Spleen (tissue), 11 donors: ENCODE measurements at regions not wholly inside any gene's neighbourhood (a gene's known extent, or its start where the extent isn't known, plus 50 kb on each side); places are given as distances from the start of the nearest gene placed in this dataset.
"Not testable (repeated sequence)": the region's sequence is repeated elsewhere in the genome, so short reads cannot be mapped to it uniquely, and the experiment has no call there.

Experiments
- DNase-seq: peaks from one replicate; pipeline ENCODE4 v3.0.0-alpha.2; 2020
- H3K27ac ChIP-seq, 8 donors: fragments of 200-600 bp; sonication (generic) in 7 of 8; 1 replicate in 4 of 8; 2 replicates in 4 of 8; pipeline versions ENCODE4 v1.5.0 to v1.8.0; 2016 to 2021; ENCODE audit warnings: inconsistent platforms in 4 of 8, mild to moderate bottlenecking in 4 of 8, moderate library complexity in 1 of 8
- H3K27me3 ChIP-seq, 7 donors: fragments of 200-600 bp; sonication (generic) in 6 of 7; replicated peaks in 1 of 7; 1 replicate in 4 of 7; 2 replicates in 3 of 7; pipeline versions ENCODE4 v1.5.0 to v1.8.0; 2016 to 2021; ENCODE audit warnings: inconsistent platforms in 3 of 7, mild to moderate bottlenecking in 1 of 7
- H3K36me3 ChIP-seq, 6 donors: fragments of 200-600 bp; sonication (generic) in 5 of 6; 1 replicate in 4 of 6; 2 replicates in 2 of 6; pipeline versions ENCODE4 v1.5.0 to v1.8.0; 2016 to 2021; ENCODE audit warnings: inconsistent platforms in 2 of 6
- H3K4me1 ChIP-seq, 6 donors: fragments of 200-600 bp; sonication (generic) in 5 of 6; 1 replicate in 3 of 6; 2 replicates in 3 of 6; pipeline versions ENCODE4 v1.5.0 to v1.8.0; 2016 to 2021; ENCODE audit warnings: inconsistent platforms in 3 of 6
- H3K4me3 ChIP-seq, 8 donors: fragments of 200-600 bp; sonication (generic) in 7 of 8; 1 replicate in 4 of 8; 2 replicates in 4 of 8; pipeline versions ENCODE4 v1.5.0 to v1.8.0; 2016 to 2021; ENCODE audit warnings: inconsistent platforms in 4 of 8, mild to moderate bottlenecking in 4 of 8, moderate library complexity in 2 of 8
- H3K9me3 ChIP-seq, 8 donors: fragments of 200-600 bp; sonication (generic) in 7 of 8; 1 replicate in 4 of 8; 2 replicates in 4 of 8; pipeline versions ENCODE4 v1.5.0 to v1.8.0; 2016 to 2021; ENCODE audit warnings: inconsistent platforms in 4 of 8
- CTCF ChIP-seq, 11 experiments: fragments of 200-600 bp in 7 of 11; fragments of 450-650 bp in 4 of 11; sonication (generic) in 4 of 11; IDR thresholded peaks in 8 of 11; conservative IDR thresholded peaks in 3 of 11; 1 replicate in 7 of 11; 2 replicates in 4 of 11; pipeline versions ENCODE4 v1.4.0 to v1.8.0; 2016 to 2021; ENCODE audit warnings: antibody characterized with exemption in 11 of 11, inconsistent platforms in 4 of 11, mild to moderate bottlenecking in 1 of 11
- POLR2A ChIP-seq, 3 donors: fragments of 450-650 bp; IDR thresholded peaks; one replicate each; pipeline ENCODE4 v1.5.1; 2017; ENCODE audit warnings: antibody characterized with exemption in 3 of 3, mild to moderate bottlenecking in 1 of 3
- POLR2AphosphoS5 ChIP-seq, 3 donors: sonication (generic); formaldehyde crosslinking; IDR thresholded peaks; one replicate each; pipeline ENCODE4 v1.5.1; 2017; ENCODE audit warnings: antibody characterized with exemption in 3 of 3
- WGBS, 5 donors: extraction: QIAGEN DNeasy Blood & Tissue Kit in 3 of 5; methylation state at CpG; one replicate each; pipeline versions ENCODE4 v1.1.5 to v1.1.7; 2013 to 2018; 5-methylcytosine and 5-hydroxymethylcytosine counted together
- intact Hi-C: fragments of 100-400 bp; cut with DNase I; formaldehyde crosslinking; loops from one replicate; pipeline ENCODE4 v1.15.0; 2023; ENCODE audit warnings: low total_unique reads
- donor health status: healthy with polysubstance abuse.
- donor health status: DM: no; HTN: no; CAD: no; lungs with moderate emphysema.
- donor health status: DM: no; HTN: no; CAD: no.
- donor health status: Bipolar disorder and iron deficiency.
- donor health status: healthy.
- donor health status: DM: no; HTN: no; CAD: no.
- donor health status: DM: yes; HTN: yes; CAD: no.

- H3K9me3 ChIP-seq, result peaks cover 4 to 24% (median 13%) of the 10 kb centered on the region in 8 donors
- no peaks in the 10 kb centered on the region for H3K4me1 ChIP-seq
- H3K27ac ChIP-seq, result no peak overlapping the region
- no peak overlapping the region for H3K4me3 ChIP-seq
- intact Hi-C loops, result no loop called here
- WGBS, 5 donors, result 67 to 81% (median 73%) methylated on average over 5 of the region's 5 CpGs
- H3K27me3 ChIP-seq, result no peaks in the 10 kb centered on the region
- no peak for TF ChIP-seq CTCF (IDR thresholded peaks at IDR 0.05 in 8 of 11, conservative IDR thresholded peaks at IDR 0.05 in 3 of 11)
- TF ChIP-seq POLR2A (IDR thresholded peaks at IDR 0.05), result no peak
- no peak for TF ChIP-seq POLR2AphosphoS5 (IDR thresholded peaks at IDR 0.05)
- no peaks in the 10 kb centered on the region for H3K36me3 ChIP-seq
- no peak for DNase-seq
Observed at GRCh38 chr7:91731976-91732375, 148.5 kb downstream of the MTERF1 start.

- Histone ChIP-seq H3K4me3 (no peak overlapping the region), H3K4me1 (no peaks in the 10 kb centered on the region), H3K27ac (no peak overlapping the region), H3K36me3 (no peaks in the 10 kb centered on the region), H3K27me3 (no peaks in the 10 kb centered on the region), H3K9me3 (peaks cover 0 to 19% (median 11%) of the 10 kb centered on the region in 8 donors)
- TF ChIP-seq CTCF (IDR thresholded peaks at IDR 0.05 in 8 of 11, conservative IDR thresholded peaks at IDR 0.05 in 3 of 11) (no peak), POLR2A (IDR thresholded peaks at IDR 0.05) (no peak), POLR2AphosphoS5 (IDR thresholded peaks at IDR 0.05) (no peak)
- WGBS, 5 donors, result 86 to 98% (median 90%) methylated on average over 3 of the region's 3 CpGs
- no peak for DNase-seq
- intact Hi-C loops, result no loop called here
Observed at GRCh38 chr7:91749418-91749817, 131.1 kb downstream of the MTERF1 start.

GRCh38 chr7:91750091-91750490 is 130.4 kb downstream of the MTERF1 start:
- intact Hi-C loops, result no loop called here
- no peak overlapping the region for H3K4me3 ChIP-seq
- no peak for DNase-seq
- H3K27me3 ChIP-seq, result no peaks in the 10 kb centered on the region
- H3K4me1 ChIP-seq, result no peaks in the 10 kb centered on the region
- TF ChIP-seq CTCF (IDR thresholded peaks at IDR 0.05 in 8 of 11, conservative IDR thresholded peaks at IDR 0.05 in 3 of 11), result no peak
- no peak for TF ChIP-seq POLR2A (IDR thresholded peaks at IDR 0.05)
- TF ChIP-seq POLR2AphosphoS5 (IDR thresholded peaks at IDR 0.05), result no peak
- peaks cover 0 to 19% (median 11%) of the 10 kb centered on the region in 8 donors for H3K9me3 ChIP-seq
- 91 to 100% (median 96%) methylated on average over 1 of the region's 1 CpG for WGBS, 5 donors
- no peak overlapping the region for H3K27ac ChIP-seq
- H3K36me3 ChIP-seq, result no peaks in the 10 kb centered on the region

GRCh38 chr7:91752102-91752501 is 128.4 kb downstream of the MTERF1 start:
- 50 to 79% (median 66%) methylated on average over 1 of the region's 1 CpG for WGBS, 5 donors
- DNase-seq, result no peak
- no peak overlapping the region for H3K4me3 ChIP-seq
- no peak for TF ChIP-seq CTCF (IDR thresholded peaks at IDR 0.05 in 8 of 11, conservative IDR thresholded peaks at IDR 0.05 in 3 of 11)
- TF ChIP-seq POLR2A (IDR thresholded peaks at IDR 0.05), result no peak
- TF ChIP-seq POLR2AphosphoS5 (IDR thresholded peaks at IDR 0.05), result no peak
- peaks cover 0 to 25% (median 14%) of the 10 kb centered on the region in 8 donors for H3K9me3 ChIP-seq
- no peaks in the 10 kb centered on the region for H3K27me3 ChIP-seq
- H3K4me1 ChIP-seq, result no peaks in the 10 kb centered on the region
- H3K36me3 ChIP-seq, result no peaks in the 10 kb centered on the region
- no peak overlapping the region for H3K27ac ChIP-seq
- intact Hi-C loops, result no loop called here

GRCh38 chr7:91754280-91754679 is 126.2 kb downstream of the MTERF1 start:
- H3K27me3 ChIP-seq, H3K27ac ChIP-seq, DNase-seq, H3K4me1 ChIP-seq, H3K4me3 ChIP-seq, intact Hi-C loops, H3K36me3 ChIP-seq: not testable (repeated sequence)
- 84 to 90% (median 85%) methylated on average over 1 of the region's 1 CpG for WGBS, 5 donors
- H3K9me3 ChIP-seq, result peaks cover 3 to 37% (median 26%) of the 10 kb centered on the region in 8 donors

GRCh38 chr7:91755121-91755520 is 125.4 kb downstream of the MTERF1 start:
- not testable (repeated sequence) for H3K36me3 ChIP-seq

More at GRCh38 chr7:91755121-91755520, 125.4 kb downstream of the MTERF1 start:
- H3K9me3 ChIP-seq, result peaks cover 0 to 35% (median 25%) of the 10 kb centered on the region in 8 donors
- H3K4me1 ChIP-seq, H3K27ac ChIP-seq, H3K4me3 ChIP-seq, DNase-seq, H3K27me3 ChIP-seq, intact Hi-C loops: not testable (repeated sequence)
